GM23338 (cell line): ENCODE measurements at regions not wholly inside any gene's neighbourhood (a gene's known extent, or its start where the extent isn't known, plus 50 kb on each side); places are given as distances from the start of the nearest gene placed in this dataset.

ENCODE experiments used
- ATAC-seq: fragments of 200-7000 bp; cut with Tn5 transposase; 3 replicates; pipeline ENCODE4 v1.9.1; 2020
- DNase-seq: peaks from one replicate; pipeline ENCODE4 v3.0.0-alpha.2; 2015; ENCODE audit warnings: low spot score
- H2AFZ ChIP-seq: fragments of 200-600 bp; sonication (generic); 2 replicates; pipeline ENCODE4 v1.8.0; 2016; ENCODE audit warnings: antibody characterized with exemption, mild to moderate bottlenecking, moderate library complexity
- H3F3A ChIP-seq: fragments of 200-600 bp; sonication (generic); replicated peaks from 2 replicates; pipeline ENCODE4 v1.8.0; 2017; ENCODE audit warnings: antibody characterized with exemption, mixed run types, low read depth
- H3K27ac ChIP-seq: fragments of 200-600 bp; sonication (generic); 2 replicates; pipeline ENCODE4 v1.6.1; 2016; ENCODE audit warnings: low read depth
- H3K27me3 ChIP-seq: fragments of 200-600 bp; sonication (generic); 2 replicates; pipeline ENCODE4 v1.8.0; 2016; ENCODE audit warnings: mild to moderate bottlenecking, mixed run types, moderate library complexity; ENCODE audit not compliant: insufficient read depth
- H3K36me3 ChIP-seq: fragments of 200-600 bp; sonication (generic); 2 replicates; pipeline ENCODE4 v1.8.0; 2016; ENCODE audit warnings: mild to moderate bottlenecking; ENCODE audit not compliant: insufficient read depth
- H3K4me1 ChIP-seq: fragments of 200-600 bp; sonication (generic); 2 replicates; pipeline ENCODE4 v1.8.0; 2016; ENCODE audit warnings: mild to moderate bottlenecking, moderate library complexity; ENCODE audit not compliant: insufficient read depth
- H3K4me2 ChIP-seq: fragments of 200-600 bp; sonication (generic); 2 replicates; pipeline ENCODE4 v1.7.1; 2017; ENCODE audit warnings: mixed run types
- H3K4me3 ChIP-seq: fragments of 200-600 bp; sonication (generic); 2 replicates; pipeline ENCODE4 v1.6.1; 2016; ENCODE audit warnings: mixed run types
- H3K79me2 ChIP-seq: fragments of 200-600 bp; sonication (generic); replicated peaks from 2 replicates; pipeline ENCODE4 v1.8.0; 2017; ENCODE audit warnings: mild to moderate bottlenecking; ENCODE audit not compliant: insufficient read depth
- H3K9me2 ChIP-seq: fragments of 200-600 bp; sonication (generic); 2 replicates; pipeline ENCODE4 v1.8.0; 2017; ENCODE audit not compliant: insufficient read depth
- H4K20me1 ChIP-seq: fragments of 200-600 bp; sonication (generic); replicated peaks from 2 replicates; pipeline ENCODE4 v1.8.0; 2017; ENCODE audit warnings: mild to moderate bottlenecking; ENCODE audit not compliant: insufficient read depth
- H3K27ac Mint-ChIP-seq: 2 replicates; pipeline ENCODE4 v1.8.0; 2020; ENCODE audit warnings: inconsistent platforms, mild to moderate bottlenecking, moderate library complexity, mixed read lengths
- H3K27me3 Mint-ChIP-seq: 3 replicates; pipeline ENCODE4 v1.8.0; 2022; ENCODE audit warnings: low read depth, mild to moderate bottlenecking, moderate library complexity, mixed read lengths, inconsistent platforms; ENCODE audit not compliant: insufficient read depth, poor library complexity
- H3K36me3 Mint-ChIP-seq: 3 replicates; pipeline ENCODE4 v1.8.0; 2021; ENCODE audit warnings: low read depth, mild to moderate bottlenecking, inconsistent platforms, moderate library complexity, mixed read lengths
- H3K4me1 Mint-ChIP-seq: 3 replicates; pipeline ENCODE4 v1.8.0; 2020; ENCODE audit warnings: mild to moderate bottlenecking, inconsistent platforms, mixed read lengths
- H3K4me3 Mint-ChIP-seq: 3 replicates; pipeline ENCODE4 v1.8.0; 2021; ENCODE audit warnings: moderate library complexity, mild to moderate bottlenecking, inconsistent platforms, mixed read lengths
- H3K9me3 Mint-ChIP-seq: 3 replicates; pipeline ENCODE4 v1.8.0; 2020; ENCODE audit warnings: moderate library complexity, mild to moderate bottlenecking, inconsistent platforms, mixed read lengths
- CREB1 ChIP-seq: fragments of 250-450 bp; sonication (Bioruptor Pico); IDR thresholded peaks from 2 replicates; pipeline ENCODE4 v1.5.0; 2020; ENCODE audit warnings: low read depth, mild to moderate bottlenecking, moderate library complexity
- EZH2 ChIP-seq: fragments of 200-600 bp; sonication (generic); IDR thresholded peaks from one replicate; pipeline ENCODE4 v1.8.0; 2017; ENCODE audit warnings: antibody characterized with exemption, mild to moderate bottlenecking, low read depth; ENCODE audit not compliant: unreplicated experiment
- JUNB ChIP-seq: IDR thresholded peaks from one replicate; pipeline ENCODE4 v1.6.1; 2016; ENCODE audit warnings: antibody characterized with exemption; ENCODE audit not compliant: unreplicated experiment
- NANOG ChIP-seq: IDR thresholded peaks from 2 replicates; pipeline ENCODE4 v1.6.1; 2016; ENCODE audit warnings: antibody characterized with exemption, borderline replicate concordance
- POLR2AphosphoS5 ChIP-seq: IDR thresholded peaks from 2 replicates; pipeline ENCODE4 v1.6.1; 2016; ENCODE audit warnings: antibody characterized with exemption, low read depth
- STAT1 ChIP-seq: IDR thresholded peaks from one replicate; pipeline ENCODE4 v1.6.1; 2016; ENCODE audit warnings: antibody characterized with exemption; ENCODE audit not compliant: unreplicated experiment
- ZNF114 ChIP-seq: fragments of 250-450 bp; sonication (Bioruptor Pico); IDR thresholded peaks from 2 replicates; pipeline ENCODE4 v1.5.0; 2020; ENCODE audit warnings: mild to moderate bottlenecking, moderate library complexity
- ZNF331 ChIP-seq: fragments of 250-450 bp; sonication (Bioruptor Pico); IDR thresholded peaks from 2 replicates; pipeline ENCODE4 v1.5.0; 2020; ENCODE audit warnings: low read depth, mild to moderate bottlenecking, moderate library complexity
- TF ChIP-seq, protein P1 (sequence below): fragments of 250-450 bp; sonication (Bioruptor Pico); IDR thresholded peaks from 2 replicates; pipeline ENCODE4 v1.5.0; 2020; ENCODE audit warnings: mild to moderate bottlenecking, moderate library complexity

DNA sequence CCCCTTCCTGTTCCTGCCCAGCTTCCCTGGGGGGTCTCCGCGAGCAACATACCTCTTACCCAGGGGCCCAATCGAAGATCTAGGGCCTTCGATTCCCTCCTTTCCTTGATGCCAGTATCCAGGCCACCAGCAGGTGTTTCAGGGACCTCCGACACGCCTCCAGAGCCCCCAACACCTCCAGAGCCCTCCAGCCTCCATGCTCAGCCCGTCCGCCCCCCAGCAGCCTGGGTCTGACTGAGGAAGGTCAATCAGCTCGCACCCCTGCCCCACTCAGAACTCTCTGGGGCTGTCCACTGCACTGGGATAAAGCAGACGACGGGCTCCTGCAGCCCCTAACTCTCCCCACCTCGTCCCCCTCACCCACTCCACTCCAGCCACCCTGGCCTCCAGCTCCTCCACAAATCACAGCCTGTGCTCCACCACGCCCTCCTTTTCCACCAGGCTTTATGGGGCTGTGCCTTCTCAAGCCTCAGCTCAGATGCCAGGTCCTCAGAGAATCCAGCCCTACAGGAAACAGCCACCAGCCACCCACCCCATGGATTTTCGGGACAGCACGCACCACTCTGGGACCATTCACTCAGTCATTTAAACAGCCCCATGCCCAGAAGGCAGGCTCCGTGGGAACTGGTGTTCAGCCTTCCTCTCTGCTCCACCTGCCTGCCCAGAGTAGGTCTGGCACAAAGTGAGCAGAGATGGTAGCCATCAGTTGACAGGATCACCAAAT, 247.1 kb downstream of the RBFOX3 start (continued):
- TF ChIP-seq, protein P1, sequence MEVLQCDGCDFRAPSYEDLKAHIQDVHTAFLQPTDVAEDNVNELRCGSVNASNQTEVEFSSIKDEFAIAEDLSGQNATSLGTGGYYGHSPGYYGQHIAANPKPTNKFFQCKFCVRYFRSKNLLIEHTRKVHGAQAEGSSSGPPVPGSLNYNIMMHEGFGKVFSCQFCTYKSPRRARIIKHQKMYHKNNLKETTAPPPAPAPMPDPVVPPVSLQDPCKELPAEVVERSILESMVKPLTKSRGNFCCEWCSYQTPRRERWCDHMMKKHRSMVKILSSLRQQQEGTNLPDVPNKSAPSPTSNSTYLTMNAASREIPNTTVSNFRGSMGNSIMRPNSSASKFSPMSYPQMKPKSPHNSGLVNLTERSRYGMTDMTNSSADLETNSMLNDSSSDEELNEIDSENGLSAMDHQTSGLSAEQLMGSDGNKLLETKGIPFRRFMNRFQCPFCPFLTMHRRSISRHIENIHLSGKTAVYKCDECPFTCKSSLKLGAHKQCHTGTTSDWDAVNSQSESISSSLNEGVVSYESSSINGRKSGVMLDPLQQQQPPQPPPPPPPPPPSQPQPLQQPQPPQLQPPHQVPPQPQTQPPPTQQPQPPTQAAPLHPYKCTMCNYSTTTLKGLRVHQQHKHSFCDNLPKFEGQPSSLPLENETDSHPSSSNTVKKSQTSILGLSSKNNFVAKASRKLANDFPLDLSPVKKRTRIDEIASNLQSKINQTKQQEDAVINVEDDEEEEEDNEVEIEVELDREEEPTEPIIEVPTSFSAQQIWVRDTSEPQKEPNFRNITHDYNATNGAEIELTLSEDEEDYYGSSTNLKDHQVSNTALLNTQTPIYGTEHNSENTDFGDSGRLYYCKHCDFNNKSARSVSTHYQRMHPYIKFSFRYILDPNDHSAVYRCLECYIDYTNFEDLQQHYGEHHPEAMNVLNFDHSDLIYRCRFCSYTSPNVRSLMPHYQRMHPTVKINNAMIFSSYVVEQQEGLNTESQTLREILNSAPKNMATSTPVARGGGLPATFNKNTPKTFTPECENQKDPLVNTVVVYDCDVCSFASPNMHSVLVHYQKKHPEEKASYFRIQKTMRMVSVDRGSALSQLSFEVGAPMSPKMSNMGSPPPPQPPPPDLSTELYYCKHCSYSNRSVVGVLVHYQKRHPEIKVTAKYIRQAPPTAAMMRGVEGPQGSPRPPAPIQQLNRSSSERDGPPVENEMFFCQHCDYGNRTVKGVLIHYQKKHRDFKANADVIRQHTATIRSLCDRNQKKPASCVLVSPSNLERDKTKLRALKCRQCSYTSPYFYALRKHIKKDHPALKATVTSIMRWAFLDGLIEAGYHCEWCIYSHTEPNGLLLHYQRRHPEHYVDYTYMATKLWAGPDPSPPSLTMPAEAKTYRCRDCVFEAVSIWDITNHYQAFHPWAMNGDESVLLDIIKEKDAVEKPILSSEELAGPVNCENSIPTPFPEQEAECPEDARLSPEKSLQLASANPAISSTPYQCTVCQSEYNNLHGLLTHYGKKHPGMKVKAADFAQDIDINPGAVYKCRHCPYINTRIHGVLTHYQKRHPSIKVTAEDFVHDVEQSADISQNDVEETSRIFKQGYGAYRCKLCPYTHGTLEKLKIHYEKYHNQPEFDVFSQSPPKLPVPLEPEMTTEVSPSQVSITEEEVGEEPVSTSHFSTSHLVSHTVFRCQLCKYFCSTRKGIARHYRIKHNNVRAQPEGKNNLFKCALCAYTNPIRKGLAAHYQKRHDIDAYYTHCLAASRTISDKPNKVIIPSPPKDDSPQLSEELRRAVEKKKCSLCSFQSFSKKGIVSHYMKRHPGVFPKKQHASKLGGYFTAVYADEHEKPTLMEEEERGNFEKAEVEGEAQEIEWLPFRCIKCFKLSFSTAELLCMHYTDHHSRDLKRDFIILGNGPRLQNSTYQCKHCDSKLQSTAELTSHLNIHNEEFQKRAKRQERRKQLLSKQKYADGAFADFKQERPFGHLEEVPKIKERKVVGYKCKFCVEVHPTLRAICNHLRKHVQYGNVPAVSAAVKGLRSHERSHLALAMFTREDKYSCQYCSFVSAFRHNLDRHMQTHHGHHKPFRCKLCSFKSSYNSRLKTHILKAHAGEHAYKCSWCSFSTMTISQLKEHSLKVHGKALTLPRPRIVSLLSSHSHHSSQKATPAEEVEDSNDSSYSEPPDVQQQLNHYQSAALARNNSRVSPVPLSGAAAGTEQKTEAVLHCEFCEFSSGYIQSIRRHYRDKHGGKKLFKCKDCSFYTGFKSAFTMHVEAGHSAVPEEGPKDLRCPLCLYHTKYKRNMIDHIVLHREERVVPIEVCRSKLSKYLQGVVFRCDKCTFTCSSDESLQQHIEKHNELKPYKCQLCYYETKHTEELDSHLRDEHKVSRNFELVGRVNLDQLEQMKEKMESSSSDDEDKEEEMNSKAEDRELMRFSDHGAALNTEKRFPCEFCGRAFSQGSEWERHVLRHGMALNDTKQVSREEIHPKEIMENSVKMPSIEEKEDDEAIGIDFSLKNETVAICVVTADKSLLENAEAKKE (CRISPR knock-in tag) = no peak
- no peak for TF ChIP-seq STAT1
- TF ChIP-seq EZH2 = no peak
- no peak for TF ChIP-seq JUNB
- no peak for TF ChIP-seq CREB1 (CRISPR knock-in tag)
- TF ChIP-seq ZNF331 = no peak
- no peak for TF ChIP-seq ZNF114 (CRISPR knock-in tag)
- no peak for TF ChIP-seq POLR2AphosphoS5

DNA sequence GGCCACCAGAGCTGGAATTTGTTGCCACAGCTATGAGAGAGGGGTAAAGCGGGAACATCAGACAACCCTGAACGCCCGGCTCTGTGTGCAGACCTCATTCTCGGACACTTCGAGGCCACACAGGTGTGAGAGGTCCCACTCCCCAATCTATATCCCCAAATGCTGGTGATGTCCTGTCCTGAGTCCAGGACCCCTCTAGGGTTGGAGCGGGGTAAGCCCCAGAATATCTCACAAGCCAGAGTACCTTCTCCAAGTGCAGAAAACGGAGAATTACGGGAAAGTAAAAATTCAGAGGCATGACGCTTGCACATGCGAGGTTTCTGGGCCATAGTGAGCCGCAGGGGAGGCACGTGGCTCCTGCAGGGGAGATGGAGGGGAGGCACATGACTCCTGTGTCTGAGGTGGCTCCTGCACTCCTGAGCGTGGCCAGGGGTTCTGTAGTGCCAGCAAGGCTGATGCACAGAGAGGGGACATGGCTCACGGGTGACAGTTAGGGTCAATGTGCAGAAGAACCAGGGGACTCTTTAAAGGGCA, 248.0 kb downstream of the RBFOX3 start:
- Histone ChIP-seq H3F3A (no peaks in the 10 kb centered on the region), H3K27me3 (no peaks in the 10 kb centered on the region), H2AFZ (no peak overlapping the region), H3K27ac (no peak overlapping the region), H3K79me2 (no peaks in the 10 kb centered on the region), H4K20me1 (no peaks in the 10 kb centered on the region), H3K4me2 (no peak overlapping the region), H3K36me3 (no peaks in the 10 kb centered on the region), H3K4me1 (no peaks in the 10 kb centered on the region), H3K4me3 (no peak overlapping the region), H3K9me2 (no peaks in the 10 kb centered on the region)
- ATAC-seq (no peak), DNase-seq (no peak)
- Mint-ChIP-seq H3K4me3 (no peak overlapping the region), H3K9me3 (no peaks in the 10 kb centered on the region), H3K4me1 (peaks cover 2% of the 10 kb centered on the region; the same call in 2 of the 3 replicates), H3K27ac (no peak overlapping the region), H3K36me3 (no peaks in the 10 kb centered on the region), H3K27me3 (peaks cover 16% of the 10 kb centered on the region)
- TF ChIP-seq ZNF114 (CRISPR knock-in tag) (no peak), NANOG (no peak)
